HAP-1 (cell line): ENCODE measurements at regions not wholly inside any gene's neighbourhood (a gene's known extent, or its start where the extent isn't known, plus 50 kb on each side); places are given as distances from the start of the nearest gene placed in this dataset.

Experiments
- DNase-seq, 2 experiments: peaks; one replicate each; pipeline ENCODE4 v3.0.0-alpha.2; 2016 to 2020; ENCODE audit warnings: low spot score in 2 of 2
- H3K27me3 ChIP-seq: fragments of 250-450 bp; sonication (Bioruptor Pico); 2 replicates; pipeline ENCODE4 v1.5.1; 2020; ENCODE audit warnings: low read depth, mild to moderate bottlenecking, moderate library complexity
- H3K36me3 ChIP-seq: fragments of 250-450 bp; sonication (Bioruptor Pico); replicated peaks from 2 replicates; pipeline ENCODE4 v1.5.1; 2020; ENCODE audit warnings: mild to moderate bottlenecking
- H3K4me1 ChIP-seq: fragments of 250-450 bp; sonication (Bioruptor Pico); 2 replicates; pipeline ENCODE4 v1.5.1; 2020; ENCODE audit warnings: mild to moderate bottlenecking
- H3K4me3 ChIP-seq: fragments of 250-450 bp; sonication (Bioruptor Pico); 2 replicates; pipeline ENCODE4 v1.5.1; 2020; ENCODE audit warnings: mild to moderate bottlenecking, moderate library complexity
- H3K9me3 ChIP-seq: fragments of 250-450 bp; sonication (Bioruptor Pico); 2 replicates; pipeline ENCODE4 v1.5.1; 2020; ENCODE audit warnings: mild to moderate bottlenecking, moderate library complexity
- in situ Hi-C: fragments of 300-500 bp; cut with MboI; formaldehyde crosslinking; loops from 3 replicates; pipeline ENCODE4 v1.14.3; 2020; ENCODE audit warnings: low sequenced_read_pairs, inconsistent platforms, mixed read lengths

- no peak for DNase-seq
These were observed 143.6 kb downstream of the DHX15 start for GRCh38 chr4:24440765-24441164.

GRCh38 chr4:24434241-24434640 is 150.1 kb downstream of the DHX15 start:
- peaks cover 7% of the 10 kb centered on the region; the same call in 1 of the 2 replicates for H3K27me3 ChIP-seq
- no peaks in the 10 kb centered on the region for H3K4me1 ChIP-seq
- H3K36me3 ChIP-seq: no peaks in the 10 kb centered on the region
- in situ Hi-C loops: no loop called here
- no peaks in the 10 kb centered on the region for H3K9me3 ChIP-seq
- H3K4me3 ChIP-seq: no peak overlapping the region
- DNase-seq: no peak

More at GRCh38 chr4:24440765-24441164, 143.6 kb downstream of the DHX15 start:
- H3K36me3 ChIP-seq: no peaks in the 10 kb centered on the region
- no peaks in the 10 kb centered on the region for H3K9me3 ChIP-seq
- no peak overlapping the region for H3K4me3 ChIP-seq
- no peaks in the 10 kb centered on the region for H3K4me1 ChIP-seq
- H3K27me3 ChIP-seq: peaks cover 4% of the 10 kb centered on the region; the same call in 1 of the 2 replicates
- in situ Hi-C loops: no loop called here

- Histone ChIP-seq H3K4me1 (no peaks in the 10 kb centered on the region), H3K9me3 (no peaks in the 10 kb centered on the region), H3K36me3 (no peaks in the 10 kb centered on the region), H3K27me3 (peaks cover 7% of the 10 kb centered on the region; the same call in 1 of the 2 replicates), H3K4me3 (no peak overlapping the region)
- in situ Hi-C loops: no loop called here
- DNase-seq: no peak
These were observed 150.7 kb downstream of the DHX15 start for GRCh38 chr4:24433515-24434214.

- Histone ChIP-seq H3K4me3 (no peak overlapping the region), H3K4me1 (no peaks in the 10 kb centered on the region), H3K27me3 (peaks cover 12% of the 10 kb centered on the region), H3K9me3 (no peaks in the 10 kb centered on the region), H3K36me3 (no peaks in the 10 kb centered on the region)
- in situ Hi-C loops: no loop called here
- DNase-seq: no peak
These were observed 155.5 kb downstream of the DHX15 start for GRCh38 chr4:24428850-24429249.

- DNase-seq: no peak
- H3K4me1 ChIP-seq: no peaks in the 10 kb centered on the region
These were observed 157.8 kb downstream of the DHX15 start for GRCh38 chr4:24426557-24426956.

GRCh38 chr4:24425863-24426262 is 158.5 kb downstream of the DHX15 start:
- H3K4me3 ChIP-seq: no peak overlapping the region
- no peaks in the 10 kb centered on the region for H3K36me3 ChIP-seq
- DNase-seq: no peak
- in situ Hi-C loops: no loop called here
- no peaks in the 10 kb centered on the region for H3K4me1 ChIP-seq
- no peaks in the 10 kb centered on the region for H3K9me3 ChIP-seq
- H3K27me3 ChIP-seq: peaks cover 5% of the 10 kb centered on the region

More at GRCh38 chr4:24426557-24426956, 157.8 kb downstream of the DHX15 start:
- Histone ChIP-seq H3K36me3 (no peaks in the 10 kb centered on the region), H3K4me3 (no peak overlapping the region), H3K27me3 (peaks cover 6% of the 10 kb centered on the region), H3K9me3 (no peaks in the 10 kb centered on the region)
- in situ Hi-C loops: no loop called here

- no peaks in the 10 kb centered on the region for H3K4me1 ChIP-seq
- no peak overlapping the region for H3K4me3 ChIP-seq
- no peak for DNase-seq
- peaks cover 5% of the 10 kb centered on the region for H3K27me3 ChIP-seq
- no peaks in the 10 kb centered on the region for H3K36me3 ChIP-seq
- in situ Hi-C loops: loop anchor here (25.0 kb wide), 1 partner anchor 1286 kb away; no protein-coding TSS in a partner anchor
- no peaks in the 10 kb centered on the region for H3K9me3 ChIP-seq
These were observed 160.7 kb downstream of the DHX15 start for GRCh38 chr4:24423670-24424069.

- no peak overlapping the region for H3K4me3 ChIP-seq
- H3K36me3 ChIP-seq: no peaks in the 10 kb centered on the region
- H3K27me3 ChIP-seq: peaks cover 5% of the 10 kb centered on the region
- no peaks in the 10 kb centered on the region for H3K9me3 ChIP-seq
- in situ Hi-C loops: loop anchor here (25.0 kb wide), 1 partner anchor 1285 kb away; no protein-coding TSS in a partner anchor
- no peaks in the 10 kb centered on the region for H3K4me1 ChIP-seq
- DNase-seq: no peak
These were observed 161.7 kb downstream of the DHX15 start for GRCh38 chr4:24422644-24423043.

GRCh38 chr4:24419181-24420034 is 164.9 kb downstream of the DHX15 start:
- peaks cover 3% of the 10 kb centered on the region; the same call in 1 of the 2 replicates for H3K27me3 ChIP-seq
- no peak overlapping the region for H3K4me3 ChIP-seq
- H3K9me3 ChIP-seq: no peaks in the 10 kb centered on the region
- in situ Hi-C loops: loop anchor here (25.0 kb wide), 1 partner anchor 1282 kb away; no protein-coding TSS in a partner anchor
- DNase-seq: peak; percentile 50 to 84
- no peaks in the 10 kb centered on the region for H3K4me1 ChIP-seq
- H3K36me3 ChIP-seq: no peaks in the 10 kb centered on the region

- in situ Hi-C loops: loop anchor here (25.0 kb wide), 1 partner anchor 1280 kb away; no protein-coding TSS in a partner anchor
- peaks cover 3% of the 10 kb centered on the region; the same call in 1 of the 2 replicates for H3K27me3 ChIP-seq
- no peaks in the 10 kb centered on the region for H3K9me3 ChIP-seq
- no peak for DNase-seq
- no peaks in the 10 kb centered on the region for H3K4me1 ChIP-seq
- H3K36me3 ChIP-seq: no peaks in the 10 kb centered on the region
- no peak overlapping the region for H3K4me3 ChIP-seq
These were observed 167.1 kb downstream of the DHX15 start for GRCh38 chr4:24417206-24417605.

- no peaks in the 10 kb centered on the region for H3K36me3 ChIP-seq
- in situ Hi-C loops: loop anchor here (25.0 kb wide), 1 partner anchor 1279 kb away; no protein-coding TSS in a partner anchor
- H3K4me1 ChIP-seq: no peaks in the 10 kb centered on the region
- DNase-seq: no peak
- no peaks in the 10 kb centered on the region for H3K9me3 ChIP-seq
- peaks cover 3% of the 10 kb centered on the region; the same call in 1 of the 2 replicates for H3K27me3 ChIP-seq
- H3K4me3 ChIP-seq: no peak overlapping the region
These were observed 168.1 kb downstream of the DHX15 start for GRCh38 chr4:24416293-24416692.

GRCh38 chr4:24413311-24413784 is 171.0 kb downstream of the DHX15 start:
- no peak for DNase-seq
- H3K9me3 ChIP-seq: no peaks in the 10 kb centered on the region
- no peaks in the 10 kb centered on the region for H3K4me1 ChIP-seq
- H3K27me3 ChIP-seq: peaks cover 5% of the 10 kb centered on the region; the same call in 1 of the 2 replicates
- H3K36me3 ChIP-seq: no peaks in the 10 kb centered on the region
- in situ Hi-C loops: loop anchor here (25.0 kb wide), 1 partner anchor 1276 kb away; no protein-coding TSS in a partner anchor
- H3K4me3 ChIP-seq: no peak overlapping the region

GRCh38 chr4:24411806-24412205 is 172.5 kb downstream of the DHX15 start:
- Histone ChIP-seq H3K27me3 (peaks cover 5% of the 10 kb centered on the region; the same call in 1 of the 2 replicates), H3K4me1 (no peaks in the 10 kb centered on the region), H3K36me3 (no peaks in the 10 kb centered on the region), H3K4me3 (no peak overlapping the region), H3K9me3 (no peaks in the 10 kb centered on the region)
- DNase-seq: no peak
- in situ Hi-C loops: loop anchor here (25.0 kb wide), 1 partner anchor 1275 kb away; no protein-coding TSS in a partner anchor
